NB4 (cell line): ENCODE measurements at regions not wholly inside any gene's neighbourhood (a gene's known extent, or its start where the extent isn't known, plus 50 kb on each side); places are given as distances from the start of the nearest gene placed in this dataset.

Experiments used
- CTCF ChIP-seq: IDR thresholded peaks from one replicate; pipeline ENCODE4 v1.5.1; 2012; ENCODE audit warnings: low read depth, low read length
- MYC ChIP-seq: IDR thresholded peaks from 2 replicates; pipeline ENCODE4 v1.6.1; 2011; ENCODE audit warnings: low read depth, low read length
- POLR2A ChIP-seq: IDR thresholded peaks from 2 replicates; pipeline ENCODE4 v1.6.1; 2011; ENCODE audit warnings: mild to moderate bottlenecking; ENCODE audit not compliant: insufficient read length; ENCODE audit errors: extremely low read depth
- TF ChIP-seq, protein P1 (sequence below): IDR thresholded peaks from 2 replicates; pipeline ENCODE4 v1.6.1; 2011; ENCODE audit warnings: low read depth, low read length

- TF ChIP-seq, protein P1, sequence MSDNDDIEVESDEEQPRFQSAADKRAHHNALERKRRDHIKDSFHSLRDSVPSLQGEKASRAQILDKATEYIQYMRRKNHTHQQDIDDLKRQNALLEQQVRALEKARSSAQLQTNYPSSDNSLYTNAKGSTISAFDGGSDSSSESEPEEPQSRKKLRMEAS: no peak
- no peak for TF ChIP-seq CTCF
- no peak for TF ChIP-seq POLR2A
- no peak for TF ChIP-seq MYC
Observed at GRCh38 chr4:11106759-11107158, 321.9 kb downstream of the HS3ST1 start.
